DMS53 treated with DMSO at 0.1 percent for 48 hours (cell line): ENCODE measurements at regions not wholly inside any gene's neighbourhood (a gene's known extent, or its start where the extent isn't known, plus 50 kb on each side); places are given as distances from the start of the nearest gene placed in this dataset.

Source experiments
- DNase-seq: peaks from one replicate; lab custom pipeline; 2025; ENCODE audit not compliant: unreplicated experiment; lab: John Stamatoyannopoulos, UW

- no peak for DNase-seq
These were observed 59.4 kb upstream of the KHDRBS2 start for GRCh38 chr6:62345446-62345845.

- DNase-seq = no peak
These were observed 58.8 kb upstream of the KHDRBS2 start for GRCh38 chr6:62344850-62345249.

GRCh38 chr6:62338477-62338876 is 52.5 kb upstream of the KHDRBS2 start:
- DNase-seq = no peak
